Stimulated activated CD4-positive, alpha-beta T cell treated with anti-CD3 and anti-CD28 coated beads, TNF-alpha, amount 100 ng/mL, for 24 hours (primary cell): ENCODE measurements at regions not wholly inside any gene's neighbourhood (a gene's known extent, or its start where the extent isn't known, plus 50 kb on each side); places are given as distances from the start of the nearest gene placed in this dataset.
"Not testable (repeated sequence)": the region's sequence is repeated elsewhere in the genome, so short reads cannot be mapped to it uniquely, and the experiment has no call there.

Experiments used
- DNase-seq, 3 experiments: peaks; one replicate each; pipeline ENCODE4 v3.0.0-alpha.2; 2020; ENCODE audit warnings: low read depth in 3 of 3

DNA sequence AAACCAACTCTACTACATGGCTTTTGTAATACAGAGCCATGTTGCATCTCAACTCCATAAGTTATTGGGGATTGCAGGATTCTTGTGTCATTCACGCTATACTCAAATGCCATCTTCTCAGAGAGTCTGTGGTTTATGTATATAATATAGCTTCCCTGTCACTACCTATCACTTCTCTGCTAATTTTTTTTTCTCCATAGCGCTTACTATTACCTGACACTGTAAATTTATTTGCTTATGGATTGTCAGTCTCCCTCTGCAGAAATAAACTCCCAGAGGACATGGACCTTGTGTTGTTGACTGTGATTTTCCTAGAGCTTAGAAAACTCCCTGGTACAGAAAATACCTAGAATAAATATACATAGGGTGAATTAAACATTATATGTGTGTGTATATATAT lies 990.5 kb downstream of the TBL1XR1 start:
- no peak for DNase-seq

GRCh38 chr3:176202652-176203051 lies 994.6 kb downstream of the TBL1XR1 start:
- DNase-seq: no peak

DNA sequence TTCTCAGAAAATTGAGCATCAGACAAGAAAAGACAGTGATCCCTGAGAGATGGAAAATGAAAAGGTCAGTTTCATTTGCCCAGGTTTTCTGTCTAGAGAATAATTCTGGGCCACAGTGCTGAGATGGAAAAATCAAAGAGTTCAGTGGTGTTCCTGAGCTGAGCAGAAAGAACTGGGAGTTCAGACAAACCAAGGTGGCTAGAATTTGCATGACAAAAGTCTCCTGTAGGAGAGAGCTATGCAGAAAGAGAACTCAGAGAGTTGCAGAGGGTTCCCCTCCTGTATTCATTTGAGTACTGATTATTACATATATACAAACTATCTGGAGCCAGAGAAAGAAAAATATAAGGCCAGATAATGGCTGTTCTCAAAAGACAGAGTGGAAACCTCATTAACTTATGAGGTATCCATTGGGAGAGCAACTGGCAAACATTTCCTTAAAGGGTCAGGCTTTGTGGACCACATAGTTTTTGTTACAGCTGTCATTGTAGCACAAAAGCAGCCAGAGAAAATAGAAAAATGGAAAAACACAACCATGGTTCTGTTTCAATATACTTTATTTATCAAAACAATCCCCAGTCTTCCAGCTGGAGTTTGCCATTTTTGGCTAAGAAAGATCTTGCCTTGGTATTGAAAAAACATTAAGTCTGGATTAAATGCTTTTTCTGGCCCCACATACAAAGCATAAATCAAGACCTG lies 1004.1 kb downstream of the TBL1XR1 start:
- no peak for DNase-seq

GRCh38 chr3:176190755-176191154 lies 1006.5 kb downstream of the TBL1XR1 start:
- no peak for DNase-seq

DNA sequence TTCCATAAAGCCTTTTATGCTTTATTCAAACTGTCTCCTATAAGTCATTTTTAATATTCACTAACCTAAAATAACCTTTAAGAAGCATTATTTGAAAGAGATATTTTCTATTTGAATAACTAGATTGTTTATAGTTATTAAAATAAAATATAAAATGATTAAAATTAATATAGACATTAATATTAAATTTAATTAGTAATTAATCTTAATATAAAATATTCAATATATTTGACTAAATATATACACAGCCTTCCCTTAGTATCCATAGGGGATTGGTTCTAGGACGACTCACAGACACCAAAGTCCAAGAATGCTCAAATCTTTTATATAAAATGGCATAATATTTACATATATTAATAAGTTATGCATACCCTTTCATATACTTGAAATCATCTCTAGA lies 1014.1 kb downstream of the TBL1XR1 start:
- DNase-seq: no peak

GRCh38 chr3:176174060-176174459 lies 1023.2 kb downstream of the TBL1XR1 start:
- DNase-seq: no peak

DNA sequence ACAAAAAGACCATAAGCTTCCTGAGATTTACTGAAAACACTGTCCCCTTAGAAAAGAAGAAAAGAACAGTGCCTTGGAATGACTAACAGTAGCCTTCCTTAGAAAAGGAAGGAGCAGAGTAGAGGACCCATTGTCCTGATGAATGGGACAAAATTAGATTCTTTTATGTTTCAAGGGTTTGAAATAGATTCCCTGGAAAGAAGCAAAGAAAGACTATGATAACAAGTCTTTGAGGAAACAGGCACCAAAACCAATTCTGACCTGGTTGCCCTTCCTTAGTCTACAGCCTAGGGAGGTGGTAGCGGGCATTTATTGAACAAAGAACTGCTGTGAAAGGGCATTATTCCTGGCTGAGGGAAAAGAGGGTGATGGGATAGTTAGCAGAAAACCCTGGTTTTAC lies 1024.8 kb downstream of the TBL1XR1 start:
- DNase-seq: no peak

- DNase-seq: no peak
These were observed 1030.0 kb downstream of the TBL1XR1 start for GRCh38 chr3:176167272-176167671.

GRCh38 chr3:176160997-176161396 lies 1036.3 kb downstream of the TBL1XR1 start:
- DNase-seq: no peak

DNA sequence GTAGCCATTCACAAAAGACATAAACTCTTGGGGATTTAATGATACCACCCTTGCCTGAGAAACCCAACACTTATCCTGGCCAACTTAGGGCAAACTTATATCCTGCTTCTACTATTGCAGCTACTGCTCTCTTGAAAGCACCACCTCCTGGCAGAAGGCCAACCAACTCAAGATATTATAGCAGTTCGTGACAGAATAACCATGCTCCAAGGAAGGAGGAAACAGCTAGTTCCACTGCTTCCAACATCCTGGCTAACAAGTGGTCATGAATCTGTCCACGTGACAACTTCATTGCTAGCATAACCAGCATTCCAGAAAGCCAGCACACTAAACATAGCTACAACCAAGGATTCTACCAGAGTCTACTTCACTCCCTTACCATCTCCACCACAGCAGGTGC lies 1037.5 kb downstream of the TBL1XR1 start:
- DNase-seq: no peak

GRCh38 chr3:176155012-176155411 lies 1042.3 kb downstream of the TBL1XR1 start:
- no peak for DNase-seq

- DNase-seq: no peak
These were observed 1047.7 kb downstream of the TBL1XR1 start for GRCh38 chr3:176149567-176149966.

DNA sequence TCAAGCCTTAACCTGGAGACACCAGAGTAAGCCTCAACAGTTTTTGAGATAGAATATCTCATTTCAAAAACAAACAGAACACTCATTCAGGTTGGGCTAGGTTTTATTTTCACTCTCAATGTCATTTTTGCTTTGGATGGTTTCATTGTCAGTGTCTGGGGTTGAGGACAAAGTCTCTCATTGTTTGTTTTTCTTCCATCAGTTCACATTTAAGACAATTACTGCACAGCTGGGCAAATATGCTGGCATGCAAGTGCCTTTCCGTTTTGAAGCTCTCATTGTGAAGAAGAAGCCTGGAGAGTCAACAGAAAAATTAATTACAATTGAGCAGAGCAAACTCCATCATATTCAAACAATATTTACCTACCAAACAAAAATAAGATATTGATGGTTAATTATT lies 1050.0 kb downstream of the TBL1XR1 start:
- DNase-seq: no peak

- DNase-seq: no peak
These were observed 1055.4 kb downstream of the TBL1XR1 start for GRCh38 chr3:176141837-176142236.

- no peak for DNase-seq
These were observed 1076.8 kb downstream of the TBL1XR1 start for GRCh38 chr3:176120507-176120906.

DNA sequence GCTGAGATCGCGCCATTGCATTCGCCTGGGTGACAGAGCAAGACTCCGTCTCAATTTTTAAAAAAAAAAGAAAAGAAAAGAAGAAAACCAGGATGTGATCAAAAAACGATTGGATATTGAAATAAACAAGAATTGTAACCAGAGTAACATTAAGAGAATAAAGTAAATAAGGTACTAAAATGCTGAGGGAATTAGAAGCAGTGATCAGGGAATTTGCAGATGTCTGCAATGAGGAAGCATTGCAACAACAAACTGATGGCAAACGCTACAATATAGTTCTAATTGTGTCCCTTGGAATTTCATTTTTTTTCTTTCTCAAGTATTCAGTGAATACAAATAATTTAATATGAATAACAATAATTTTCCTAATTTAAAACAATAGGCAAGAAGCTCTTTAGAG lies 1077.5 kb downstream of the TBL1XR1 start:
- DNase-seq: no peak

- DNase-seq: no peak
These were observed 1090.9 kb downstream of the TBL1XR1 start for GRCh38 chr3:176106380-176106779.

DNA sequence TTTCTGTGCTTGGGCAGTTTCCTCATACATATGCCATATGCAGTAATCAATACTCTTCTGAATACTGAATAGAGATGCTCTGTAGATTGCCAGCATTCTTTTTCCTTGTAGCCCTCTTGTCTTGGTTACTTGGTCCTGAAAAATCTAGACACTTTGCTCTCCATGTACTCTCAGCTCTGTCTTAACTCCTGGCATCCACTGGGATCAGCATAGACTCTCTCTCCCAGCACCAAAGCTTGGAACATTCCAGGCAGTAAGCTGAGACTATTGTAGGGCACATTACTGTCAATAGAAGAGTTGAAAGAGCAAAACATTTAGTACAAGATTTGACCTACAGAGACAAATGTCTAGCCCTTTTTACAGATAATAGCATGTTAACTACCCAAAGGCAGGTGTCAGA lies 1100.3 kb downstream of the TBL1XR1 start:
- no peak for DNase-seq

DNA sequence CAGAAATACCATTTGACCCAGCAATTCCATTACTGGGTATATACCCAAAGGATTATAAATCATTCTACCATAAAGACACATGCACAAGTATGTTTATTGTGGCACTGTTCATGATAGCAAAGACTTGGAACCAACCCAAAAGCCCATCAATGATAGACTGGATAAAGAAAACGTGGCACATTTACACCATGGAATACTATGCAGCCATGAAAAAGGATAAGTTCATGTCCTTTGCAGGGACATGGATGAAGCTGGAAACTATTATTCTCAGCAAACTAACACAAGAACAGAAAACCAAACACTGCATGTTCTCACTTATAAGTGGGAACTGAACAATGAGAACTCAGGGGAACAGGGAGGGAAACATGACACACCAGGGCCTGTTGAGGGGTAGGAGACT lies 1103.4 kb downstream of the TBL1XR1 start:
- not testable (repeated sequence) for DNase-seq

DNA sequence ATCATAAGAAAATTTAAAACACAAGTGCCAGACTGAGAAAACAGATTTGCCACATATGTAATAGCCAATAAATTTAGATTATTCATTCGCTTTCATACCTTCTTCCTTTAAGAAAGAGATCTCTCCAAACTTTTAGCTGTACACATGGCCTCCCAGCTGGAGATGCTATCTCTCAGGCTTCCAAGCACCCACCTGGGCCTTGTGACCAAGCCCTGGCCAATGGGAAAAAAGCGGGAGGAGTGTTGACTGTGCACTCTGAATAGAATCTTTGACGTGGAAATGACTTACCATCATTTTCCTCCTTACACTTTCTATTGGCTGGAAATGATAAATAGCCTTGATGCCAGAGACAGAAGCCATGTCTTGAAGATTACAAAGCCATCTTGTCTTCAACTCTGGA lies 1106.6 kb downstream of the TBL1XR1 start:
- no peak for DNase-seq

GRCh38 chr3:176088962-176089383 lies 1108.3 kb downstream of the TBL1XR1 start:
- DNase-seq: no peak

- no peak for DNase-seq
These were observed 1110.1 kb downstream of the TBL1XR1 start for GRCh38 chr3:176087066-176087697.

DNA sequence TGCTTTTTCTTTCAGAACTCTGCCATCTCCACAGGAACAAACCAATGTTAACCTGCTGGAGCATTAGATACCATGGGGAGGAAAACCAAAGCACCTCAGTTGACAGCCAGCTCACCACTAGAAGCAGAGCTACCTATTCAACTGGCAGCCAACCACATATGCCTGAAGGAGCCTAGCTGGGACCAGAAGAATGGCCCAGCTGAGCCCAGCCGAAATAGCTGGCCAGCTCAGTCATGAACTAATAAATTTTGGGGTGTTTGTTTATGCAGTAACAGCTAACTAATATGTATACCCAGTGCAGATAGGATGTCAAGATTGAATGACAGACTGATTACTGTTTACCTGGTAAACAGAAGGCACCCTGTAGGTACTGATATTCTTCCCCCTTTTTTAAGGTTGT lies 1117.5 kb downstream of the TBL1XR1 start:
- no peak for DNase-seq

GRCh38 chr3:176078906-176079305 lies 1118.4 kb downstream of the TBL1XR1 start:
- DNase-seq: no peak
